ENCODE measurements at regions not wholly inside any gene's neighbourhood (a gene's known extent, or its start where the extent isn't known, plus 50 kb on each side); places are given as distances from the start of the nearest gene placed in this dataset.

DNA sequence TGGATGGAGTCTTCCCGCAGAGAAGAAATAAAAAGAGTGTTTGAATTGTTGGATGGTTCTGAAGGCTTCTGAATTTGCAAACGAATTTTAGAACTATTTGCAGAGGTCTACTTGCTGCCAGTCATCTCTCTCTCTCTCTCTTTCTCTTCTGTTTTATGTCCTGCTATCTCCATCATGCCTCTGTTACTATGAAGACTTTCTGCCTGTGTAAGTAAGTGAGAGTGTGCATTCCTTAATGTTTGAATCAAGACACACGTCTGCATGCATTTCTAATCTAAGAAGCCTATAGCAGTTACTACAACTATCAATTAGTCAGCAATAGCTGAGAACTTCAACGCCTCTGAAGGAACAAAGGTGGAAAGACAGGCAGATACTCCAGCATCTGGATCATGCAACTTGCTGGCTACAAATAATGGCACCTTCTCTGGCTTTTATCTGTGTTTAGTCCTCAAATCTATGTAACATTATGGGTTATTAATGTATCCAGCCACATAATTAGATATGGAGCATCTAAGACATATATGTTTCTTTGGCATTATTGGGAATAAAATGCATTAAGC is 191.5 kb upstream of the BLID start:
- H3K27ac Mint-ChIP-seq: no peak overlapping the region
- peaks cover 30% of the 10 kb centered on the region for H3K4me1 Mint-ChIP-seq (ENCODE audit: unreplicated experiment)
- no peaks in the 10 kb centered on the region for H3K9me3 Mint-ChIP-seq
- H3K36me3 Mint-ChIP-seq: no peaks in the 10 kb centered on the region
- H3K4me3 Mint-ChIP-seq: no peak overlapping the region
- TF ChIP-seq, protein P1, sequence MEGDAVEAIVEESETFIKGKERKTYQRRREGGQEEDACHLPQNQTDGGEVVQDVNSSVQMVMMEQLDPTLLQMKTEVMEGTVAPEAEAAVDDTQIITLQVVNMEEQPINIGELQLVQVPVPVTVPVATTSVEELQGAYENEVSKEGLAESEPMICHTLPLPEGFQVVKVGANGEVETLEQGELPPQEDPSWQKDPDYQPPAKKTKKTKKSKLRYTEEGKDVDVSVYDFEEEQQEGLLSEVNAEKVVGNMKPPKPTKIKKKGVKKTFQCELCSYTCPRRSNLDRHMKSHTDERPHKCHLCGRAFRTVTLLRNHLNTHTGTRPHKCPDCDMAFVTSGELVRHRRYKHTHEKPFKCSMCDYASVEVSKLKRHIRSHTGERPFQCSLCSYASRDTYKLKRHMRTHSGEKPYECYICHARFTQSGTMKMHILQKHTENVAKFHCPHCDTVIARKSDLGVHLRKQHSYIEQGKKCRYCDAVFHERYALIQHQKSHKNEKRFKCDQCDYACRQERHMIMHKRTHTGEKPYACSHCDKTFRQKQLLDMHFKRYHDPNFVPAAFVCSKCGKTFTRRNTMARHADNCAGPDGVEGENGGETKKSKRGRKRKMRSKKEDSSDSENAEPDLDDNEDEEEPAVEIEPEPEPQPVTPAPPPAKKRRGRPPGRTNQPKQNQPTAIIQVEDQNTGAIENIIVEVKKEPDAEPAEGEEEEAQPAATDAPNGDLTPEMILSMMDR (conservative IDR thresholded peaks at IDR 0.05): no peak
- no peak for DNase-seq (ENCODE audit: extremely low spot score, unreplicated experiment)
- peaks cover 7% of the 10 kb centered on the region for H3K27me3 Mint-ChIP-seq

- H3K36me3 Mint-ChIP-seq: no peaks in the 10 kb centered on the region
- no peaks in the 10 kb centered on the region for H3K9me3 Mint-ChIP-seq
- TF ChIP-seq, protein P1 (conservative IDR thresholded peaks at IDR 0.05): no peak
- H3K27ac Mint-ChIP-seq: no peak overlapping the region
- peaks cover 7% of the 10 kb centered on the region for H3K27me3 Mint-ChIP-seq
- H3K4me1 Mint-ChIP-seq (ENCODE audit: unreplicated experiment): peaks cover 30% of the 10 kb centered on the region
- DNase-seq (ENCODE audit: extremely low spot score, unreplicated experiment): no peak
- H3K4me3 Mint-ChIP-seq: no peak overlapping the region
Measured at GRCh38 chr11:122306831-122307391, 190.9 kb upstream of the BLID start.

- H3K36me3 Mint-ChIP-seq: no peaks in the 10 kb centered on the region
- peaks cover 7% of the 10 kb centered on the region for H3K27me3 Mint-ChIP-seq
- no peak overlapping the region for H3K4me3 Mint-ChIP-seq
- DNase-seq (ENCODE audit: extremely low spot score, unreplicated experiment): no peak
- TF ChIP-seq, protein P1 (conservative IDR thresholded peaks at IDR 0.05): no peak
- no peak overlapping the region for H3K27ac Mint-ChIP-seq
- H3K9me3 Mint-ChIP-seq: no peaks in the 10 kb centered on the region
- H3K4me1 Mint-ChIP-seq (ENCODE audit: unreplicated experiment): peaks cover 27% of the 10 kb centered on the region
Measured at GRCh38 chr11:122305426-122306320, 189.7 kb upstream of the BLID start.

GRCh38 chr11:122304973-122305372 is 189.0 kb upstream of the BLID start:
- peaks cover 25% of the 10 kb centered on the region for H3K4me1 Mint-ChIP-seq (ENCODE audit: unreplicated experiment)

GRCh38 chr11:122304306-122304705 is 188.3 kb upstream of the BLID start:
- peaks cover 19% of the 10 kb centered on the region for H3K4me1 Mint-ChIP-seq (ENCODE audit: unreplicated experiment)
- TF ChIP-seq, protein P1 (conservative IDR thresholded peaks at IDR 0.05): no peak
- no peak overlapping the region for H3K4me3 Mint-ChIP-seq
- H3K27me3 Mint-ChIP-seq: peaks cover 7% of the 10 kb centered on the region
- peaks cover 9% of the 10 kb centered on the region for H3K9me3 Mint-ChIP-seq
- H3K27ac Mint-ChIP-seq: no peak overlapping the region
- peaks cover 5% of the 10 kb centered on the region for H3K36me3 Mint-ChIP-seq
- no peak for DNase-seq (ENCODE audit: extremely low spot score, unreplicated experiment)

More at GRCh38 chr11:122304973-122305372, 189.0 kb upstream of the BLID start:
- peaks cover 3% of the 10 kb centered on the region for H3K9me3 Mint-ChIP-seq
- peaks cover 2% of the 10 kb centered on the region for H3K36me3 Mint-ChIP-seq
- DNase-seq (ENCODE audit: extremely low spot score, unreplicated experiment): no peak
- H3K27me3 Mint-ChIP-seq: peaks cover 7% of the 10 kb centered on the region
- no peak overlapping the region for H3K27ac Mint-ChIP-seq
- no peak overlapping the region for H3K4me3 Mint-ChIP-seq
- TF ChIP-seq, protein P1 (conservative IDR thresholded peaks at IDR 0.05): no peak

All from type B pancreatic cell (in vitro differentiated cells).